WTC11 (cell line): ENCODE measurements at regions not wholly inside any gene's neighbourhood (a gene's known extent, or its start where the extent isn't known, plus 50 kb on each side); places are given as distances from the start of the nearest gene placed in this dataset.

Experiments
- ATAC-seq: fragments of 200-7000 bp; cut with Tn5 transposase; 2 replicates; pipeline ENCODE4 v1.10.0; 2021; ENCODE audit warnings: mild to moderate bottlenecking, moderate library complexity
- CTCF ChIA-PET: fragments of 300-600 bp; sonication (Branson Sonifier 250); formaldehyde crosslinking; loops from one replicate; lab custom pipeline; 2021; ENCODE audit warnings: antibody characterized with exemption; lab: Charles Lee
- POLR2A ChIA-PET: fragments of 350-600 bp; sonication (Branson Sonifier 250); formaldehyde crosslinking; loops from one replicate; lab custom pipeline; 2021; ENCODE audit warnings: antibody characterized with exemption; lab: Charles Lee
- DNase-seq: peaks from one replicate; pipeline ENCODE4 v3.0.0; 2021; ENCODE audit warnings: low spot score
- H3K27ac Mint-ChIP-seq: 2 replicates; pipeline ENCODE4 v1.8.0; 2021; ENCODE audit warnings: mixed read lengths
- H3K27me3 Mint-ChIP-seq: 2 replicates; pipeline ENCODE4 v1.8.0; 2021; ENCODE audit warnings: low read depth, mild to moderate bottlenecking, moderate library complexity, mixed read lengths
- H3K36me3 Mint-ChIP-seq: 2 replicates; pipeline ENCODE4 v1.8.0; 2021; ENCODE audit warnings: mixed read lengths
- H3K4me1 Mint-ChIP-seq: 2 replicates; pipeline ENCODE4 v1.8.0; 2022; ENCODE audit warnings: mixed read lengths
- H3K4me3 Mint-ChIP-seq: 2 replicates; pipeline ENCODE4 v1.8.0; 2021; ENCODE audit warnings: mild to moderate bottlenecking, moderate library complexity, mixed read lengths
- H3K9me3 Mint-ChIP-seq: 2 replicates; pipeline ENCODE4 v1.8.0; 2021; ENCODE audit warnings: mixed read lengths
- AFF4 ChIP-seq: sonication (generic); formaldehyde crosslinking; IDR thresholded peaks from 2 replicates; pipeline ENCODE4 v1.8.1; 2023; ENCODE audit warnings: mild to moderate bottlenecking, missing genetic modification reagents, borderline replicate concordance
- AR ChIP-seq: fragments of 250-450 bp; sonication (Bioruptor Pico); IDR thresholded peaks from 2 replicates; pipeline ENCODE4 v1.9.0; 2021; ENCODE audit warnings: mild to moderate bottlenecking
- ATF6 ChIP-seq: sonication (generic); formaldehyde crosslinking; IDR thresholded peaks from 2 replicates; pipeline ENCODE4 v1.8.1; 2023; ENCODE audit warnings: mild to moderate bottlenecking, missing genetic modification reagents
- CDX4 ChIP-seq: fragments of 250-450 bp; sonication (Bioruptor Pico); IDR thresholded peaks from 2 replicates; pipeline ENCODE4 v1.9.0; 2021; ENCODE audit warnings: moderate library complexity, mild to moderate bottlenecking, inconsistent platforms, borderline replicate concordance
- CREM ChIP-seq: sonication (generic); formaldehyde crosslinking; IDR thresholded peaks from 2 replicates; pipeline ENCODE4 v1.8.1; 2022; ENCODE audit warnings: mild to moderate bottlenecking, missing genetic modification reagents, moderate library complexity
- ERG ChIP-seq: fragments of 250-450 bp; sonication (Bioruptor Pico); IDR thresholded peaks from 2 replicates; pipeline ENCODE4 v1.8.0; 2021; ENCODE audit warnings: mild to moderate bottlenecking
- HMGA2 ChIP-seq: fragments of 250-450 bp; sonication (Bioruptor Pico); IDR thresholded peaks from 2 replicates; pipeline ENCODE4 v1.4.0; 2021; ENCODE audit warnings: mild to moderate bottlenecking, moderate library complexity
- JUN ChIP-seq: sonication (generic); formaldehyde crosslinking; IDR thresholded peaks from 2 replicates; pipeline ENCODE4 v1.8.0; 2023; ENCODE audit warnings: mild to moderate bottlenecking, missing genetic modification reagents
- NR3C1 ChIP-seq: sonication (generic); formaldehyde crosslinking; conservative IDR thresholded peaks from 2 replicates; pipeline ENCODE4 v1.8.1; 2023; ENCODE audit warnings: low read depth, mild to moderate bottlenecking, missing genetic modification reagents
- RORB ChIP-seq: fragments of 250-450 bp; sonication (Bioruptor Pico); IDR thresholded peaks from 2 replicates; pipeline ENCODE4 v1.9.0; 2021; ENCODE audit warnings: mild to moderate bottlenecking
- SMAD4 ChIP-seq: sonication (generic); formaldehyde crosslinking; IDR thresholded peaks from 2 replicates; pipeline ENCODE4 v1.8.0; 2022; ENCODE audit warnings: mild to moderate bottlenecking, missing genetic modification reagents
- TCF7 ChIP-seq: sonication (generic); formaldehyde crosslinking; IDR thresholded peaks from 2 replicates; pipeline ENCODE4 v1.8.0; 2022; ENCODE audit warnings: mild to moderate bottlenecking, low read depth, missing genetic modification reagents, moderate library complexity
- ZNF121 ChIP-seq: sonication (generic); formaldehyde crosslinking; IDR thresholded peaks from 2 replicates; pipeline ENCODE4 v1.8.0; 2023; ENCODE audit warnings: missing genetic modification reagents
- ZNF232 ChIP-seq: sonication (generic); formaldehyde crosslinking; IDR thresholded peaks from 2 replicates; pipeline ENCODE4 v1.8.0; 2022; ENCODE audit warnings: mild to moderate bottlenecking, missing genetic modification reagents
- ZNF423 ChIP-seq: fragments of 250-450 bp; sonication (Bioruptor Pico); IDR thresholded peaks from 2 replicates; pipeline ENCODE4 v2.1.2; 2022; ENCODE audit warnings: mild to moderate bottlenecking, moderate library complexity
- ZSCAN18 ChIP-seq: fragments of 250-450 bp; sonication (Bioruptor Pico); IDR thresholded peaks from 2 replicates; pipeline ENCODE4 v2.1.2; 2022; ENCODE audit warnings: mild to moderate bottlenecking, moderate library complexity

- TF ChIP-seq CDX4 (no peak), NR3C1 (CRISPR knock-in tag) (no peak), ERG (CRISPR knock-in tag) (no peak), AFF4 (no peak)
- TF ChIP-seq, all 79 proteins: peak for 0
These were observed 87.5 kb upstream of the ZBTB18 start (continued) for GRCh38 chr1:243963571-243963970.

- H3K4me1 Mint-ChIP-seq = peaks cover 25% of the 10 kb centered on the region
- ChIA-PET CTCF (interaction anchor here (0.5 kb wide), 1 partner anchor 249 kb away, joined by 3 read pairs; no protein-coding TSS in a partner anchor), POLR2A (interaction anchor here (1.1 kb wide), 1 partner anchor 45 kb away, joined by 3 read pairs; no protein-coding TSS in a partner anchor)
- H3K27me3 Mint-ChIP-seq = no peaks in the 10 kb centered on the region
- no peak for ATAC-seq
- no peaks in the 10 kb centered on the region for H3K36me3 Mint-ChIP-seq
- TF ChIP-seq CREM (CRISPR knock-in tag) (no peak), ATF6 (CRISPR knock-in tag) (no peak)
- H3K4me3 Mint-ChIP-seq = no peak overlapping the region
- H3K9me3 Mint-ChIP-seq = no peaks in the 10 kb centered on the region
- DNase-seq = no peak
- H3K27ac Mint-ChIP-seq = no peak overlapping the region
These were observed 88.5 kb upstream of the ZBTB18 start for GRCh38 chr1:243962541-243962940.

GRCh38 chr1:243959998-243960397 lies 91.1 kb upstream of the ZBTB18 start:
- H3K27me3 Mint-ChIP-seq = no peaks in the 10 kb centered on the region
- no peak for ATAC-seq
- no peak overlapping the region for H3K27ac Mint-ChIP-seq
- H3K4me3 Mint-ChIP-seq = no peak overlapping the region
- no peak for TF ChIP-seq HMGA2 (CRISPR knock-in tag)
- TF ChIP-seq RORB = no peak
- H3K9me3 Mint-ChIP-seq = no peaks in the 10 kb centered on the region
- DNase-seq = no peak
- H3K36me3 Mint-ChIP-seq = no peaks in the 10 kb centered on the region
- ChIA-PET POLR2A (no interaction called here), CTCF (interaction anchor here (1.6 kb wide), 1 partner anchor 158 kb away, joined by 3 read pairs; no protein-coding TSS in a partner anchor)
- peaks cover 23% of the 10 kb centered on the region for H3K4me1 Mint-ChIP-seq

- no peak overlapping the region for H3K27ac Mint-ChIP-seq
- H3K36me3 Mint-ChIP-seq = no peaks in the 10 kb centered on the region
- no peak overlapping the region for H3K4me3 Mint-ChIP-seq
- no peaks in the 10 kb centered on the region for H3K9me3 Mint-ChIP-seq
- H3K4me1 Mint-ChIP-seq = peaks cover 11% of the 10 kb centered on the region
- no peak for ATAC-seq
- DNase-seq = no peak
- ChIA-PET POLR2A (interaction anchor here (0.6 kb wide), 1 partner anchor 9 kb away, joined by 3 read pairs; no protein-coding TSS in a partner anchor), CTCF (interaction anchor here (0.5 to 1.3 kb wide), 2 partner anchors 11 to 29 kb away, joined by 3 to 4 read pairs; no protein-coding TSS in a partner anchor)
- H3K27me3 Mint-ChIP-seq = no peaks in the 10 kb centered on the region
- TF ChIP-seq AR (no peak), SMAD4 (no peak), TCF7 (CRISPR knock-in tag) (no peak), ZNF423 (no peak), ATF6 (CRISPR knock-in tag) (no peak), ZNF121 (no peak), JUN (CRISPR knock-in tag) (no peak), HMGA2 (CRISPR knock-in tag) (no peak), ZNF232 (CRISPR knock-in tag) (no peak), ZSCAN18 (CRISPR knock-in tag) (no peak)
These were observed 93.9 kb upstream of the ZBTB18 start for GRCh38 chr1:243957141-243957540.
